WTC11 (cell line): ENCODE measurements at regions not wholly inside any gene's neighbourhood (a gene's known extent, or its start where the extent isn't known, plus 50 kb on each side); places are given as distances from the start of the nearest gene placed in this dataset.

Source experiments
- CTCF ChIP-seq: fragments of 200-600 bp; IDR thresholded peaks from 2 replicates; pipeline ENCODE4 v1.8.0; 2022; ENCODE audit warnings: antibody characterized with exemption
- E2F5 ChIP-seq: sonication (generic); formaldehyde crosslinking; IDR thresholded peaks from 2 replicates; pipeline ENCODE4 v1.8.1; 2022; ENCODE audit warnings: mild to moderate bottlenecking, moderate library complexity, missing genetic modification reagents
- JUN ChIP-seq: sonication (generic); formaldehyde crosslinking; IDR thresholded peaks from 2 replicates; pipeline ENCODE4 v1.8.0; 2023; ENCODE audit warnings: mild to moderate bottlenecking, missing genetic modification reagents
- MLX ChIP-seq: sonication (generic); formaldehyde crosslinking; IDR thresholded peaks from 2 replicates; pipeline ENCODE4 v1.8.1; 2023; ENCODE audit warnings: mild to moderate bottlenecking, missing genetic modification reagents, moderate library complexity
- MXD4 ChIP-seq: fragments of 250-450 bp; sonication (Bioruptor Pico); IDR thresholded peaks from 2 replicates; pipeline ENCODE4 v1.8.0; 2021; ENCODE audit warnings: mild to moderate bottlenecking, moderate library complexity, borderline replicate concordance
- NR1H2 ChIP-seq: sonication (generic); formaldehyde crosslinking; IDR thresholded peaks from 2 replicates; pipeline ENCODE4 v1.9.0; 2021; ENCODE audit warnings: mild to moderate bottlenecking, moderate library complexity, missing genetic modification reagents
- PREB ChIP-seq: sonication (generic); formaldehyde crosslinking; IDR thresholded peaks from 2 replicates; pipeline ENCODE4 v1.8.1; 2022; ENCODE audit warnings: mild to moderate bottlenecking, missing genetic modification reagents, moderate library complexity, borderline replicate concordance
- RELA ChIP-seq: sonication (generic); formaldehyde crosslinking; IDR thresholded peaks from 2 replicates; pipeline ENCODE4 v1.8.1; 2022; ENCODE audit warnings: missing genetic modification reagents, mild to moderate bottlenecking, borderline replicate concordance
- ZNF121 ChIP-seq: sonication (generic); formaldehyde crosslinking; IDR thresholded peaks from 2 replicates; pipeline ENCODE4 v1.8.0; 2023; ENCODE audit warnings: missing genetic modification reagents

- TF ChIP-seq NR1H2 (CRISPR knock-in tag) = no peak
- TF ChIP-seq MLX (CRISPR knock-in tag) = no peak
- no peak for TF ChIP-seq CTCF
- TF ChIP-seq E2F5 (CRISPR knock-in tag) = no peak
- no peak for TF ChIP-seq PREB (CRISPR knock-in tag)
- no peak for TF ChIP-seq ZNF121 (CRISPR knock-in tag)
- no peak for TF ChIP-seq RELA
- no peak for TF ChIP-seq JUN
- TF ChIP-seq MXD4 (CRISPR knock-in tag) = no peak
Measured at GRCh38 chr10:58065529-58065815, 202.2 kb downstream of the IPMK start.
